NCI-H1930 (cell line): ENCODE measurements at regions not wholly inside any gene's neighbourhood (a gene's known extent, or its start where the extent isn't known, plus 50 kb on each side); places are given as distances from the start of the nearest gene placed in this dataset.
A peak's percentile ranks its signal among the peaks of the same experiment; 100 is the strongest.

Source experiments
- DNase-seq, 2 experiments: peaks; one replicate each; lab custom pipeline; 2025; lab: John Stamatoyannopoulos, UW

GRCh38 chr2:58911877-58912276, 670.8 kb upstream of the FANCL start:
- DNase-seq: no peak

GRCh38 chr2:58908501-58909154, 667.5 kb upstream of the FANCL start:
- DNase-seq: no peak

DNA sequence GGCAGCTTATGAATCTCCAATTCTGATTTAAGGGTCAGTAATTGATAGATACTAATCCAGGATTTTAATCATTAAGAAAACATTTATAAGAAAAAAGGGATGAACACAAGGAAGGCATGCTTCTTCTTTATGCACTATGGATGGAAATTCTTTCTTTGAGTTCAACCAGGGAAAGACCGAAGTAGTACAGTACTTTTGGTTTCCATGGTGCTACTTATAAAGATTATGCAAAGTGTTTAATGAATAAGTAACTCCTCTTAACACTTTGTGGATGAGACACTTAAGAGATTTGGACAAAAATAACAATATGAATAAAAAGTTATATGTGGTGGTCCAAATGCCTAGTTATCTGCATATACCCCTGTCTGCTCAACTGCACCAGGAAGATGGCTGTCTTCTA, 666.5 kb upstream of the FANCL start:
- no peak for DNase-seq

DNA sequence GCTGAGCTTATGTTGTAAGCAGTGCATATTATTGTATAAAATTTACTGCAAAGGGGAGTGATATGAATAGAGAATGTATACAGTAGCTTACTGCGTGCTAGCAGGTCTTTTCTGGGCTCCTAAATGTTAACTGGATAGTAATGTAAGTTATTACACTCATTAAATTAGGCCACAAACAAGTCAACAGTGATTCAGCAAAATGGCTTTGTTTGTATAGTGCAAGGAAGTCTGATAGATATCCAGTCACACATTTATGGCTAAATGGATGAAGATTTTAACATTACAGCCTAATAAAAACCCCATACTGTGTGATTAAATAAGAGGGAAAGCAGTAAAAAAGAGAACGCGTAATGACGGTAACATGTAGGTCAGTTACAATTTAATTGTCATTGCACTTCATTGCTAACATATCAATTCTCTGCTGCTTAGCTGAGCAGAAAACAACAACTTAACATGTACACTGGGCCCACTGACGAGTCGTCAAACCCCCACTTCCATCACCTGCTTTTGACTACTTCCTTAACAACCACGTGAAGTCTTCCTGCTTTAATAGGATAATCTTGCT, 665.0 kb upstream of the FANCL start:
- DNase-seq: peak in 1 of 2 experiments; percentile 17

DNA sequence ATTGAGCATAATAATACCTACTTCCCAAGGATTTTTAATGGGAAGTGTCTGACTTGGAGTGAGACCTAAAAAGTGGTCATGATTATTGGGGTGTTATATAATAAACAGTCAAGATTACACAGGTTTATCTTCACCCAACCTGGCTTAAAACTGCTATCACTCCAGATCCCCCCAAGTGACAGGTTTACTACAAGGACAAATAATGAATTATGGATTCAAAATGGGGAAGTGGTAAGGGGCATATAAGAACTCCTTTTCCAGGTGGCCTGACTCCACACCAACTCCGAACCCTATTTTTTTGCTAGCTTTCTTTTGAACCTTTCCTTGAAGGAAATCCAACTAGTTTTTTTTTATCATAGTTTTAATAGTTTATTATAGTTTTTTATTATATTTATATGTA, 663.0 kb upstream of the FANCL start:
- DNase-seq: no peak

DNA sequence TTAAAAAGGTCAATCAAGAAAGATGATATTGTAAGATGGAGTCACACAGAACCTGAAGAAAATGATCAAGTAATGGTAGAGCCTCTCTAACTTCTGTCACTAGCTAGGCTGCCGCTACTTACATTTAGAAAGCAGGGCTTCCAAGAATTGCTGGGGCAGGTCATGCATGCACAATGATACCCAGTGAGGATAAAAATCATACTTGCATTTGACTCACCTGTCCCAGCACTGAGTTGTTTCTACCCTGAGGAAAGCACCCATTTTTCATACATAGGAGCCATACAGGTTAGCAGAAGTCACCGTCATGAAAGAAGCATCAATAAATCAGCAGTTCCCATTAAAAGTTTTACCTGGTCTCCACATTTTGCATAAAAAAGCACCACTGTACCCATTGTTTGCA, 662.3 kb upstream of the FANCL start:
- DNase-seq: no peak

DNA sequence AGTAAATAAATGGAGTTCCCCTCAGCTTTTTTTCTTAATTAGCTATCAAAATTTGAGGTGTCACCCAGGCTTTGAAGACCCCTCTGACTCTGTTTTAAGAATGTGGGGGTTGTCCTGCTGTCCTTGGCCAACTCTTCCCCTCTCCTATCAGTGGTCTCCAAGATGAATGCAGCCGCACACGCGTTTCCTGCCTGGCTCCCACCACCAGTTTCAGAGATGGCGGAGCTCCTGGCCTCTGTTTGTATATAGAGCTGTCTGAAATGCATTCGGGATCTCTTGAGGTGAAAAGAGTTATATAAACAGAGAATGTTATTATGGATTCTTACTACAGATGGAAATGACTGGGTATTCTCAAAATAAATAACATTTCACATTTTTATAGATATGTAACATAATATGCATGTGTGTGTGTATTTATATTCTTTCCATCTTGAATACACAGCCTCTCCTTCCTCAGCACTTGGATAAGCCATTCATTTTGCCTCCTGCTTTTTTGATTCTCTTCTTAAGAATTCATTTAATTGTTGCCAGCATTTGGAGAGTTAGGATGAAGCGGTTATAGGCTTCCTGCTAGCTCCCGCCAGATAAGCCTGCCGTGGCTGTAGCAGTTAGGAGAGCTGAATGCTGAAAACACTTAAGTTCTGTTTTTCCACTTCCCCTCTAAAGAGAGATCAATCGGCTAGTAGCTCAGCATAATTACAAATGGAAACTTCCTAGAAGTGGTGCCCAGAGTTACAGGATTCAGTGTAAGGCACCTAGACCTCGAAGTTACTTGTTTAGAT, 659.3 kb upstream of the FANCL start:
- DNase-seq: no peak

- no peak for DNase-seq
Measured at GRCh38 chr2:58899692-58900091, 658.6 kb upstream of the FANCL start.

DNA sequence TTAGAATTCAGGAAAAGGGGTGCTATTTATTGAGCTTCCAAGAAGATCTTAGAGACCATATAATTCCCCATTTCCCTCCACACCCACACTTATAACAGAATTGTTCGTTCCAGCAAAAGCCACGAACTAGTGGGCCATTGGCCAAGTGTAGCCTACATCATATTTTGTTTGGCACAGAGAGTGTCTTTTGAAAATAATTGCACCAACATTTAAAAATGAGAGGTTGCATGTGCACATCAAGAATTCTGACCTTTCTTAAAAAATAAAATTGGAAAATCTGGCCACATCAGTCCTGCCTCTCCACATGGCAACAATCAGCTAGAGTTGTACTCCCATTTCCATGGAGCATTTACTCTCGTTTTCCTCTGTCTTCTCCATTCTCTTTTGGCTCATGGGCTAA, 655.5 kb upstream of the FANCL start:
- no peak for DNase-seq

DNA sequence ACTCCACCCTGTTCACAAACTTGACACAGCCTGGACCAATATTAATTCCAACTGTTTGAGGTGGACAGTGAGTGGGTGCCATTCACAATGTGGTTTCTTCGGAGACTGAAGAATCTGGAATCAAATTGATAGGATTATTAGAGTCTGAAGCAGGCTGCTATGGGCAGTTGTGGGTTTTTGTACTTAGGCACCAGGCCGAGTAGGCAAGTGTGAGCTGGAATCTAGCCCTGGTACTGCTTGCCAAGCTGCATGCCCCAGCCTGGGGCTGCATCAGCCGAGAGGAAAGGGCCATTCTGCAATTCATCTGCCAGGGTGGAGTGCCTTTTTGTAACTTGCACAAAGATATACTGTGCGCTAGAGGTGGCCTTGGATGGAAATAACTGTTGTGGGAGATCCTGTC, 654.7 kb upstream of the FANCL start:
- no peak for DNase-seq

- no peak for DNase-seq
Measured at GRCh38 chr2:58893656-58894351, 652.7 kb upstream of the FANCL start.

GRCh38 chr2:58891828-58892377, 650.8 kb upstream of the FANCL start:
- DNase-seq: no peak

GRCh38 chr2:58890865-58891525, 649.9 kb upstream of the FANCL start:
- DNase-seq: no peak

GRCh38 chr2:58886009-58886408, 644.9 kb upstream of the FANCL start:
- no peak for DNase-seq

GRCh38 chr2:58879834-58880233, 638.7 kb upstream of the FANCL start:
- no peak for DNase-seq

DNA sequence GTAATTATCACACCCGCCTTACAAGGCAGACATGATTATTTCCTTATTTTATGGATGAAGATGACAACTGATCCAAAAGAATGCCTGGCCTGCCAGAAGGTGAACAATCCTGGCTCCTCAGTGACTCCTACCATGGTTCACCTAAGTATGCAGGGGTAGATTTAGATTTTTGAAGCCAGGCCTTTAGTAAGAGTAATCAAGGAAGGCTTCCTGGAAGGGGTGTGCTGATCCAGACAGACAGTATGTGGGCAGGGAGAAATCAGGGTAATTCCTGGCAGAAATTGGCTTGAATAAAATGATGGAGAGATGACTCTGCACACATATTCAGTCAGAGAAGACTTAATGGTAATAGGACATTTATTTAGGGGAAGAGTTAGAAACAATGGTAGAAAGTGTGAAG, 637.7 kb upstream of the FANCL start:
- DNase-seq: no peak

- no peak for DNase-seq
Measured at GRCh38 chr2:58876126-58876525, 635.0 kb upstream of the FANCL start.

- no peak for DNase-seq
Measured at GRCh38 chr2:58875436-58875835, 634.3 kb upstream of the FANCL start.

DNA sequence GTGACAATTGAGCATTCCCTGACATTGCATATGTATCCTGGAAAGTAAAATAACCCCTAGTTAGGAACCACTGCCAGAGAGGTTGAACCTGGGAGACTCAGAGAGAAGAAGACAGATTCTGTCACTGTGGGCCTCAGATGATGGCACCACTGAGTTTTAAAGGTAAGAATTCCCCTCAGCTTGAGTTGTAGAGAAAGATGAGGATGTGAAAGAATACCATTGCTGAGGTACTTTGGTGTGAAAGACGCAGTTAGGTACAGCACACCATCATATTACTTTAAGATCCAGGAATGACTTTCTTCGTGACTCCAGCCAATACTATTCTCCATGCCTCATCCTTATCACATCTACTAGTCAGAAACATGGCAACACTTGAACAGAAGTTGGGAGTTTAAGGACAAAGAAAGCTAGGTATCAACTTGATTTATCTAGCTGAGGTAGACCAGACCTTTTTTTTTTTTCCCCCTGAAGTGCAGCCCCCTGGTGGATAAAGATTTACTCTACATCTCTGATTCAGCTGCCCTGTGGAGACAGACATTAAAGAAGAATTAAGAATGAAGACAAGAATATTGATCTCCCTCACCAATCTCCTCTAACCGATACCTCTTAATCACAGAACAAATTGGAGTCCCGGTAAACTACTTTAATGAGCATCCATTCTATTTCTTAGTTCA, 630.5 kb upstream of the FANCL start:
- DNase-seq: no peak

DNA sequence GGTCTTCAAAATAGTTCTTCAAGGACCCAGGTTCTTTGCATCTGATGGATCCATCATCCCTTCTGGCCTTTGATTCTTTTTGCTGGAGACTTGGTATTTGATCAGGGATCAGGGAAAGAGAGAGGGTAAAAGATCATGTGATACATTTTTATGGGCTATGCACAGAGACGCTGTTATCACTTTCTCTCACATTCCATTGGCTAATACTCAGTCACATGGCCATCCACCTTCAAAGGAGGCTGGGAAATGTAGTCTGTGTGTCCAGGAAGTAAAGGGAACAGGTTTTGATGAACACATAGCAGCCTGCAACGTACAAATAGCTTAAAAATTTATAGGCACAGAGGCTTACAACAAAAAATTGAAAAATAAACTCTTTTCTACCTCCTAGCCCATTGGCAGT, 629.6 kb upstream of the FANCL start:
- no peak for DNase-seq

DNA sequence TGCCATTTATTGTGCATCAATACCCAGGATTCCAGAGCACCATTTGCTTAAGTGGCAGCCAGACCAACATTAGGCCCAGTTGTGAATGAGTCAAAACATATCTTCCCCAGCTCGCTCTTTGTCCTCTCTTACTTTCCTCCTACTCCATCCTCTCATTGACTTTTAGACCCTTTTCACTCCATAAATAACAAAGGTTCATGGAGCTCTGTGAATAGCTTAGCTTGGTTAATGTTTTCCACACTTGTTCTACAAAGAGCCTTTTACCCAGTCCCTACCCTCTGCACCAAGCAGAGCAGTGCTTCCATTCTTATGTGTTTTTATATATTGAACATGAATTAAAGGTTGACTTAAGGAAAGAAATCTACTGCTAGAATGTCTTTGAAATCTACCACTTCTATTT, 625.8 kb upstream of the FANCL start:
- DNase-seq: no peak
